ENCODE measurements at regions not wholly inside any gene's neighbourhood (a gene's known extent, or its start where the extent isn't known, plus 50 kb on each side); places are given as distances from the start of the nearest gene placed in this dataset.

DNA sequence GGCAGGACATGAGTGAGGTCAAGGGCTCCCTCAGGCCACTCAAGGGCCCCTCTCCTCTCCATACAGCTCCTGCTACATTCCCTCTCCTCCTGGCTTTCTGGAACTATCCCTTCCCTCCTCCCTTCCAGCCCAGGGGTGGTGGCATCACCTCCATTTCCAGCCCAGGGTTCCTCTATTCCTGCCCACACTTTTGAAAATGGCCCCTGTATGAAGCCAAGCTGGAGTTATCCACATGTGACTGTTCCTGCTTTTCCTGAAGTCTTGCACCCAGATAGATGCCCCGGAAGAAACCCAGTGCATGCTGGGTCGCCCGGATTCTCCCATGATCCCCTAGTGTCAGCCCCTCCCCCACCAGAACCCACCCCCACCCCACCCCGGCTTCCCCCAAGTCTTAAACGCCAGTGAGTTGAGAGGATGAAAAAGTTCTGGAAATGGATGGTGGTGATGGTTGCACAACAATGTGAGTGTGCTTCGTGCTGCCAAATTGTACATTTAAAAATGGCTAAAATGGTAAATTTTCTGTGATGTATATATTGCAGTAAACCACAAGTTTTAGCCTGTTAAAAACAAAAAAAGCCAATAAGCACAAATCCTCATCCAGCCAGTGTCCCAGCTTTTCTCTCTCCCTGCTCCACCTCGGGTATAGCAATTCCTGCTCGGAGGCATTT, 136.9 kb downstream of the SCARB1 start:
- Histone ChIP-seq H3K9ac (ENCODE audit: low read length in 5 of 5) (no peak overlapping the region), H3K36me3 (ENCODE audit: control insufficient read depth in 5 of 5, insufficient read depth in 5 of 5, low read length in 5 of 5) (no peaks in the 10 kb centered on the region), H3K4me3 (ENCODE audit: low read depth in 1 of 5, low read length in 5 of 5) (peak overlapping the region in 1 of 5 donors; percentile 2), H3K9me3 (ENCODE audit: control insufficient read depth in 5 of 5, low read length in 5 of 5) (peaks cover 0 to 3% (median under 1%) of the 10 kb centered on the region in 5 donors), H3K27me3 (ENCODE audit: control insufficient read depth in 5 of 5, insufficient read depth in 4 of 5, low read length in 5 of 5) (peaks cover 0 to 2% (median 0%) of the 10 kb centered on the region in 5 donors), H3K27ac (ENCODE audit: low read depth, low read length) (peak overlapping the region; percentile 57), H3K4me1 (ENCODE audit: control insufficient read depth in 5 of 5, insufficient read depth in 5 of 5, low read length in 5 of 5) (peaks cover 6 to 27% (median 20%) of the 10 kb centered on the region in 5 donors)

DNA sequence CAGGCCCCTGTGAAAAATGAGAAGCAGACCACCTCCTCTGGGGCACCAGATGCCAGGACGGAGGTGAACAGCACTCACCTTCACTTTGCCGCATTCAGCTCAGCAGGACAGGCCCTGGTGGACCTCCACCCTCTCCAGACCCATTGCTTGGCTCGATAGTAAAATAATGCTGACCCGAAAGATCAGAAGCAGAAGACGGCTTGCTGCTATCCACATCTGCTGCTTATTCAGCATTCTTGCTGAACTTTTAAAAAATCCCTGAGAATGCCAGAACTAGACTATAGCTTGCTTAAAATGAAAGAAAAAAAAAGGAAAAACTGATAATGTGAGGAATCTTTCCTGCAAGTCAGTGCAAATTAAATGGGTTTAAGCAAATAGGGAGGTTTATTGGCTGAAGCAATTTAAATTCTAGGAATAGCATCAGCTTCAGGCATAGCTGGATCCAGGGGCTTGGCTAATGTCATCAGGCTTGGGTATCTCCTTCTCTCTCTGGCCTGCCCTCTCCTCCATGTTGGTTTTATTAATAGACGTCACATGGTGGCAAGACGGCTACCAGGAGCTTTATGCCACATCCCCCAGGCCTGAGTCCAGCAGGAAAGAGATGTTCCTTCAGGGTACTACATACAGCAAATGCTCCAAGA, 137.9 kb downstream of the SCARB1 start:
- H3K9me3 ChIP-seq (ENCODE audit: control insufficient read depth in 5 of 5, low read length in 5 of 5) = peaks cover 0 to 3% (median 0%) of the 10 kb centered on the region in 5 donors
- H3K27me3 ChIP-seq (ENCODE audit: control insufficient read depth in 5 of 5, insufficient read depth in 4 of 5, low read length in 5 of 5) = peaks cover 0 to 2% (median 0%) of the 10 kb centered on the region in 5 donors
- peak overlapping the region; percentile 44 for H3K27ac ChIP-seq (ENCODE audit: low read depth, low read length)
- peak overlapping the region in 1 of 5 donors; percentile 41 for H3K9ac ChIP-seq (ENCODE audit: low read length in 5 of 5)
- peak overlapping the region in 1 of 5 donors; percentile 3 for H3K4me3 ChIP-seq (ENCODE audit: low read depth in 1 of 5, low read length in 5 of 5)
- peaks cover 6 to 35% (median 28%) of the 10 kb centered on the region in 5 donors for H3K4me1 ChIP-seq (ENCODE audit: control insufficient read depth in 5 of 5, insufficient read depth in 5 of 5, low read length in 5 of 5)
- H3K36me3 ChIP-seq (ENCODE audit: control insufficient read depth in 5 of 5, insufficient read depth in 5 of 5, low read length in 5 of 5) = no peaks in the 10 kb centered on the region

DNA sequence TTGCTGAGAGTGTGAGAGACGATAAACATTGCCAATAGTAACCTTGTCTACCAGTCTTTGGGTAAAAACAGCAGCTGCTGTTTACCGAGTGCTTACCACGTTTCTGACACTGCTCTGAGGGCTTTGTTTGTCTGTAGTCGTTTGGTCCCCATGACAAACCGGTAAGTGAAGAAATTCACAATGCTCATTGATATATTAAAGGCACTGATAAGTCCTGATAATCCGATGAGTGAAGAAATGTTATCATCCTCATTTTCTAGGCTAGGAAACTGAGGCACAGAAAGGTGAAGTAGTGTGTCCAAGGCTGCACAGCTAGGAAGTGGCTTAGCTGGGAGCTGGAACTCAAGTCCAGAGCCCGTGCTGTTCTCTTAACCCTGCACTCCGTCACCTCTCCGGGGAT, 138.6 kb downstream of the SCARB1 start:
- no peaks in the 10 kb centered on the region for H3K36me3 ChIP-seq (ENCODE audit: control insufficient read depth in 5 of 5, insufficient read depth in 5 of 5, low read length in 5 of 5)
- peaks cover 0 to 3% (median 0%) of the 10 kb centered on the region in 5 donors for H3K9me3 ChIP-seq (ENCODE audit: control insufficient read depth in 5 of 5, low read length in 5 of 5)
- H3K27me3 ChIP-seq (ENCODE audit: control insufficient read depth in 5 of 5, insufficient read depth in 4 of 5, low read length in 5 of 5) = peaks cover 0 to 2% (median 0%) of the 10 kb centered on the region in 5 donors
- peak overlapping the region in 2 of 5 donors; percentile 3 to 10 for H3K4me3 ChIP-seq (ENCODE audit: low read depth in 1 of 5, low read length in 5 of 5)
- peak overlapping the region in 1 of 5 donors; percentile 57 for H3K9ac ChIP-seq (ENCODE audit: low read length in 5 of 5)
- no peak overlapping the region for H3K27ac ChIP-seq (ENCODE audit: low read depth, low read length)
- peaks cover 6 to 35% (median 30%) of the 10 kb centered on the region in 5 donors for H3K4me1 ChIP-seq (ENCODE audit: control insufficient read depth in 5 of 5, insufficient read depth in 5 of 5, low read length in 5 of 5)

DNA sequence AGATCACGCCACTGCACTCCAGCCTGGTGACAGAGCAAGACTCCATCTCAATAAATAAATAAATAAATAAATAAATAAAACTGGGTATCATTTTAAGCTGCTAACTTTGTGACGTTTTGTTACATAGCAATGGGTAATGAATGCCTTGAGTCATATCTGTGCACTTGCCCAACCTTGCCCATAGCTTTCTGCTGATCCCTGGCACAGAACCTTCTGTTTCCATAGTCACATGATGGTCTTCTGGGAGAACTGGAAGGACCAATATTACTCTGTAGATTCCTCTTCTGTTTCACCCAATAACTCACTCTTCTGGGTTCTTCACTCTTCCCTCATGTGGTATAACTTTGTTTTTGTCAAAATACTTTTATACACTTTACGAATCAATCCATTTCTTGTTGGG, 140.8 kb downstream of the SCARB1 start:
- H3K9ac ChIP-seq (ENCODE audit: low read length in 5 of 5) = no peak overlapping the region
- no peaks in the 10 kb centered on the region for H3K36me3 ChIP-seq (ENCODE audit: control insufficient read depth in 5 of 5, insufficient read depth in 5 of 5, low read length in 5 of 5)
- peaks cover 0 to 2% (median 0%) of the 10 kb centered on the region in 5 donors for H3K27me3 ChIP-seq (ENCODE audit: control insufficient read depth in 5 of 5, insufficient read depth in 4 of 5, low read length in 5 of 5)
- peaks cover 0 to 3% (median 0%) of the 10 kb centered on the region in 5 donors for H3K9me3 ChIP-seq (ENCODE audit: control insufficient read depth in 5 of 5, low read length in 5 of 5)
- no peak overlapping the region for H3K27ac ChIP-seq (ENCODE audit: low read depth, low read length)
- H3K4me1 ChIP-seq (ENCODE audit: control insufficient read depth in 5 of 5, insufficient read depth in 5 of 5, low read length in 5 of 5) = peaks cover 6 to 42% (median 31%) of the 10 kb centered on the region in 5 donors
- H3K4me3 ChIP-seq (ENCODE audit: low read depth in 1 of 5, low read length in 5 of 5) = no peak overlapping the region

DNA sequence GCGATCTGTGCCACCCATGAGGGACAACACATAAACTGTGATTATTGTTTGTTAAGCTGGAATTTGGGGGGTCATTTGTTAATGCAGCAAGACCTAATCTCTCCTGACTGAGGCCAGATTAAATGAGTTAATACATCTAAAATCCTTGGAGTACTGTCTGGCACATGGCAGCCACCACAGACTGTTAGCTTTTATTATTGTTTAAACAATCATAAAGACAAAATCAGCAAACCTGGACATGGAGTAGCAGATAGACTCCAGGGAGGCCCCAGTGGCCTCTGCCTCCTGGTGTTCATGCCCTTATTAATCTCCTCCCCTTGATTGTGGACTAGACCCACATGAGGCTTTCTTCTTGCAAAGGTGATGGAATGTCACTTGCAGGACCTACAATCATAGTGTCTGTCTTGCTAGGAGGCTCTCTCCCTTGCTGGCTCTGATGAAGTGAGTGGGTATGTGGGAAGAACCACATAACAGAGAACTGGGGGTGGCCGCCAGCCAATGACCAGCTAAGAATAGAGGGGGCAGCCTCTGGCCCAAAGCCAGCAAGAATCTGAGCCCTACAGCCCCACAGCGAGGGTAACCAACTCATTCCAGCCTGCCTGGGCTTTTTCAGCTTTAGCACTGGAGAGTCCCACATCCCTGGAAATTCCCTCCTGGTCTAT, 142.0 kb downstream of the SCARB1 start:
- H3K4me3 ChIP-seq (ENCODE audit: low read depth in 1 of 5, low read length in 5 of 5) = no peak overlapping the region
- H3K27me3 ChIP-seq (ENCODE audit: control insufficient read depth in 5 of 5, insufficient read depth in 4 of 5, low read length in 5 of 5) = no peaks in the 10 kb centered on the region
- peaks cover 0 to 3% (median 0%) of the 10 kb centered on the region in 5 donors for H3K9me3 ChIP-seq (ENCODE audit: control insufficient read depth in 5 of 5, low read length in 5 of 5)
- peaks cover 4 to 36% (median 23%) of the 10 kb centered on the region in 5 donors for H3K4me1 ChIP-seq (ENCODE audit: control insufficient read depth in 5 of 5, insufficient read depth in 5 of 5, low read length in 5 of 5)
- H3K9ac ChIP-seq (ENCODE audit: low read length in 5 of 5) = no peak overlapping the region
- no peaks in the 10 kb centered on the region for H3K36me3 ChIP-seq (ENCODE audit: control insufficient read depth in 5 of 5, insufficient read depth in 5 of 5, low read length in 5 of 5)
- H3K27ac ChIP-seq (ENCODE audit: low read depth, low read length) = no peak overlapping the region

DNA sequence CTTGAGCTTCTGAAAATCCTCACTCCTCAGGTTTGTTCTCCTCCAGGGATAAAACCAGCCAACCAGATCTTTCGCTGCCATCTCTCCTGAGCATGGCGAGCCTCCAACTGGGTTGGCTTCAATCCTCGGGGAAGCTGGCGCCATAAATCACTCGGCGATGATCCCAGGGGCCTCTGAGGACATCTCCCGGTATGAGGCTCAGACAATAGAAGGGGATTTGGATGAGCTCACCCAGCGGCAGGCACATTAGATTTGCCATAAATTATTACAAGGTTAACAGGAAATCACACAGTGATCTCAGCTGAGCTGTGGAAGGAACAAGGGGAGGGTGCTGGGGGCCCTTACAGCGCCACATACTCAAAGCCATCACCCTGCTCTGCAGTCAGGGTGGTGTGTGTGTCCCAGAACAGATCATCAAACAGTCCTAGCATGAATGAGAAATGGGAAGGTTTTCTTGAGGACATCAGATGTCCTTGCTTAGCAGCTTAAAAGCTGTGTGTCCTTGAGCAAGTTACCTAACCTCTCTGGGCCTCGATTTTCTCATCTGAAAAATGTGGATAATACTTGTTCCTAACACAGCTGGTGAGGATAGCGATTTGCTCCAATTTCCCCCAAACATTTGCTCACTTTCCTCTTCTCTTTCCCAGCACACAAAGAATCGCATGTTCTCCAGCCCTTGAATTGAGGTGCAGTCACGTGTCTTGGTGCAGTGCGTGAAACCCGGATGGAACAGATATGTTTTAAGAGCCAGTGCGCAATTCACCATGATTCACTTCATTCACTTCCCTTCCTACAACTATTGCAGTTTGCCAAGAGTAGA, 142.8 kb downstream of the SCARB1 start:
- no peaks in the 10 kb centered on the region for H3K36me3 ChIP-seq (ENCODE audit: control insufficient read depth in 5 of 5, insufficient read depth in 5 of 5, low read length in 5 of 5)
- peaks cover 0 to 30% (median 17%) of the 10 kb centered on the region in 5 donors for H3K4me1 ChIP-seq (ENCODE audit: control insufficient read depth in 5 of 5, insufficient read depth in 5 of 5, low read length in 5 of 5)
- peak overlapping the region in 1 of 5 donors; percentile 10 for H3K9ac ChIP-seq (ENCODE audit: low read length in 5 of 5)
- H3K4me3 ChIP-seq (ENCODE audit: low read depth in 1 of 5, low read length in 5 of 5) = no peak overlapping the region
- H3K27ac ChIP-seq (ENCODE audit: low read depth, low read length) = peak overlapping the region; percentile 41
- no peaks in the 10 kb centered on the region for H3K27me3 ChIP-seq (ENCODE audit: control insufficient read depth in 5 of 5, insufficient read depth in 4 of 5, low read length in 5 of 5)
- peaks cover 0 to 3% (median 0%) of the 10 kb centered on the region in 5 donors for H3K9me3 ChIP-seq (ENCODE audit: control insufficient read depth in 5 of 5, low read length in 5 of 5)

DNA sequence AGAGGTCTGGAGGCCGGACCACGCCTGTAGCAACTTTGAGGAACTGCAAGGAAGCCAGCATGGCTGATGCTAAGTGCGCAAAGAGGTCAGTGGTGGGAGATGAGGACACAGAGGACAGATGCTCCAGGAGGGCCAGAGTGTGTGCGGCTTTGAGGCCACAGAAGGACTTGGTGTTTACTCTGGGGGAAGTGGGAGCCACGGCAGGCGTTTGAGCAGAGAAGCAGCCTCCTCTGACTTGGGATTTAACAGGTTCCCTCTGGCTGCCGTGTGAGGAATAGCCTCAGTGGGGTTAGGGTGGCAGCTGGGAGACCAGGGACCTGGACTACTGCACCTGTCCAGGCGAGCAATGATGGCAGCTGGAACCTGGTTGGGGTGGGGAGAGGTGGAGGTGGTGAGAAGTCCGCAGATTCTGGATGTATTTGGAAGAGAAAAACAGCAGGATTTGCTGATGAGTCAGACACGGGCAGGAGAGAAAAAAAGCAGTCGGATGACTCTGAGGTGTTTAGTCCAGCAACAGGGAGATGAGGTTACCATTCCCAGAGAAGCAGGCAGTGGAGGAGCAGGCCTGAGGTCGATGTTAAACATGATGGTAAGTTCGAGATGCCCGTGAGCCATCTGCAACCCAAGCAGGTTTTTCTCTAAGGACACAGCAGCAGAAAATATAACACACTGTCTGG, 143.5 kb downstream of the SCARB1 start:
- no peaks in the 10 kb centered on the region for H3K27me3 ChIP-seq (ENCODE audit: control insufficient read depth in 5 of 5, insufficient read depth in 4 of 5, low read length in 5 of 5)
- peaks cover 0 to 30% (median 15%) of the 10 kb centered on the region in 5 donors for H3K4me1 ChIP-seq (ENCODE audit: control insufficient read depth in 5 of 5, insufficient read depth in 5 of 5, low read length in 5 of 5)
- H3K27ac ChIP-seq (ENCODE audit: low read depth, low read length) = peak overlapping the region; percentile 41
- no peaks in the 10 kb centered on the region for H3K36me3 ChIP-seq (ENCODE audit: control insufficient read depth in 5 of 5, insufficient read depth in 5 of 5, low read length in 5 of 5)
- H3K9me3 ChIP-seq (ENCODE audit: control insufficient read depth in 5 of 5, low read length in 5 of 5) = peaks cover 0 to 3% (median 0%) of the 10 kb centered on the region in 5 donors
- H3K9ac ChIP-seq (ENCODE audit: low read length in 5 of 5) = peak overlapping the region in 1 of 5 donors; percentile 10
- no peak overlapping the region for H3K4me3 ChIP-seq (ENCODE audit: low read depth in 1 of 5, low read length in 5 of 5)

DNA sequence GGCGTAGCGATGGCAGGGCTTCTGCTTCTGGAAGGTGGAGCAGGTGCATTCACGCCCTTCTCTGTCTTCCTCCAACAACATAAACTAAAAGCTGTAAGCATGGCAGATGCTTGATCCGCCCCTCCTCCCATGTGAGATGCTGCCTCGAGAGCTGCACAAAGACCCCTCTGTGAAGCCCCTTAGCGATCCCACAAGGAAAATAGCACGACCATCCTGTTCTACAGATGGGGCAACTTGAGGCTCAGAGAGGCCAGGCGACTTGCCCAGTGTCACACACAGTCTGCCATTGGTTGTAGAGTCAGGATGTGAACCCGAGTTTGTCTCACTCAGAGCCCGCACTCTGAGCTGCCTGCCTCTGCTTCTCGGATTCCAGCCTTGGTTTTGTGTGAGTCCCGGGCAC, 144.4 kb downstream of the SCARB1 start:
- Histone ChIP-seq H3K36me3 (ENCODE audit: control insufficient read depth in 5 of 5, insufficient read depth in 5 of 5, low read length in 5 of 5) (no peaks in the 10 kb centered on the region), H3K9ac (ENCODE audit: low read length in 5 of 5) (no peak overlapping the region), H3K9me3 (ENCODE audit: control insufficient read depth in 5 of 5, low read length in 5 of 5) (peaks cover 0 to 3% (median 0%) of the 10 kb centered on the region in 5 donors), H3K27ac (ENCODE audit: low read depth, low read length) (no peak overlapping the region), H3K27me3 (ENCODE audit: control insufficient read depth in 5 of 5, insufficient read depth in 4 of 5, low read length in 5 of 5) (no peaks in the 10 kb centered on the region), H3K4me3 (ENCODE audit: low read depth in 1 of 5, low read length in 5 of 5) (no peak overlapping the region), H3K4me1 (ENCODE audit: control insufficient read depth in 5 of 5, insufficient read depth in 5 of 5, low read length in 5 of 5) (peaks cover 0 to 33% (median 15%) of the 10 kb centered on the region in 5 donors)

DNA sequence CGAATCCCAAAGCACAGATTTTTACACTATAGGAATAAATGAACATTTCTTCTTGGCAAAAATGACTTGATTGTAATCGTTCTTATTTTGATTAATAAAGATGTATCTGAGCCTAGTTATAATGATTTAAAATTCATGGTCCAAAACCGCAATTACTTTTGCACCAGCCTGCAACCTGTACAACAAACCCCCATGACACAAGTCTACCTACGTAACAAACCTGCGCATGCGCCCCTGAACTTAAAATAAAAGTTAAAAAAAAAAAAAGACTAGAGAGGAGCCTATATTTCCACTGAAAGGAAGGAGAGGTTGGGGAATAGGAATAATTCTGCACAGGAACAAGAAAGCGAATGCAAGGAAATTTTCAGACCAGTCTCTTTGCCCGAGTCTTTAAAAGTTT, 145.2 kb downstream of the SCARB1 start:
- H3K4me1 ChIP-seq (ENCODE audit: control insufficient read depth in 5 of 5, insufficient read depth in 5 of 5, low read length in 5 of 5) = peaks cover 4 to 41% (median 19%) of the 10 kb centered on the region in 5 donors
- H3K27me3 ChIP-seq (ENCODE audit: control insufficient read depth in 5 of 5, insufficient read depth in 4 of 5, low read length in 5 of 5) = no peaks in the 10 kb centered on the region
- no peak overlapping the region for H3K4me3 ChIP-seq (ENCODE audit: low read depth in 1 of 5, low read length in 5 of 5)
- peaks cover 0 to 3% (median 0%) of the 10 kb centered on the region in 5 donors for H3K9me3 ChIP-seq (ENCODE audit: control insufficient read depth in 5 of 5, low read length in 5 of 5)
- H3K27ac ChIP-seq (ENCODE audit: low read depth, low read length) = no peak overlapping the region
- H3K9ac ChIP-seq (ENCODE audit: low read length in 5 of 5) = no peak overlapping the region
- H3K36me3 ChIP-seq (ENCODE audit: control insufficient read depth in 5 of 5, insufficient read depth in 5 of 5, low read length in 5 of 5) = no peaks in the 10 kb centered on the region
